HEK293T (cell line): ENCODE measurements at regions not wholly inside any gene's neighbourhood (a gene's known extent, or its start where the extent isn't known, plus 50 kb on each side); places are given as distances from the start of the nearest gene placed in this dataset.

Source experiments
- ARNT ChIP-seq: fragments of 450-650 bp; IDR thresholded peaks from 2 replicates; pipeline ENCODE4 v1.6.1; 2017; ENCODE audit warnings: mild to moderate bottlenecking
- BHLHE40 ChIP-seq: fragments of 450-650 bp; IDR thresholded peaks from 2 replicates; pipeline ENCODE4 v1.6.1; 2016; ENCODE audit warnings: mild to moderate bottlenecking, moderate library complexity, borderline replicate concordance
- CTBP1 ChIP-seq: fragments of 450-650 bp; IDR thresholded peaks from 2 replicates; pipeline ENCODE4 v1.6.1; 2016; ENCODE audit warnings: borderline replicate concordance
- FOXM1 ChIP-seq: fragments of 450-650 bp; IDR thresholded peaks from 2 replicates; pipeline ENCODE4 v1.6.1; 2017; ENCODE audit warnings: mild to moderate bottlenecking, borderline replicate concordance
- PKNOX1 ChIP-seq: fragments of 450-650 bp; IDR thresholded peaks from 2 replicates; pipeline ENCODE4 v1.6.1; 2016
- SP1 ChIP-seq: fragments of 450-650 bp; IDR thresholded peaks from 2 replicates; pipeline ENCODE4 v1.6.1; 2017
- SUZ12 ChIP-seq: fragments of 450-650 bp; IDR thresholded peaks from 2 replicates; pipeline ENCODE4 v1.6.1; 2016; ENCODE audit warnings: mild to moderate bottlenecking
- TARDBP ChIP-seq: fragments of 450-650 bp; IDR thresholded peaks from 2 replicates; pipeline ENCODE4 v1.6.1; 2016
- ZNF384 ChIP-seq: fragments of 450-650 bp; IDR thresholded peaks from 2 replicates; pipeline ENCODE4 v1.6.1; 2016

DNA sequence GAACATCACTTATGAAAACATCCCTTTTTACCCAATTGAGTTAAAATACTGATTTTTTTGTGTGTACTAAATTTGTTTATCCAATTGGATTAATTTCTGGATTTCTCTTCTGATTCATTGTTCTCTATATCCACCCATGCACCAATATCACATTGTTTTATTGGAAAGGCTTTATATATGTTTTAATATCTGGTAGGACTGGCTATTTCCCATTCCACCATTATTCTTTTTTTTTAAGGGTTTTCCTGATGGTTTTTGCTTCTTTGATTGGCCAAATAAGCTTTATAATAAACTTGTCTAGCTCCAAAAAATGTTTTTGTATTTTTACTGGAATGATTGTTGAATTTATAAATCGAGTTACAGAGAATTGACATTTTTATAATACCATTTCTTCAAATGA is 59.4 kb upstream of the DOK5 start:
- TF ChIP-seq BHLHE40, result no peak
- no peak for TF ChIP-seq ZNF384
- TF ChIP-seq TARDBP, result no peak
- TF ChIP-seq FOXM1, result no peak
- no peak for TF ChIP-seq SP1
- TF ChIP-seq SUZ12, result no peak
- TF ChIP-seq ARNT, result no peak
- no peak for TF ChIP-seq CTBP1
- TF ChIP-seq PKNOX1, result no peak
